ENCODE measurements at regions not wholly inside any gene's neighbourhood (a gene's known extent, or its start where the extent isn't known, plus 50 kb on each side); places are given as distances from the start of the nearest gene placed in this dataset.

DNA sequence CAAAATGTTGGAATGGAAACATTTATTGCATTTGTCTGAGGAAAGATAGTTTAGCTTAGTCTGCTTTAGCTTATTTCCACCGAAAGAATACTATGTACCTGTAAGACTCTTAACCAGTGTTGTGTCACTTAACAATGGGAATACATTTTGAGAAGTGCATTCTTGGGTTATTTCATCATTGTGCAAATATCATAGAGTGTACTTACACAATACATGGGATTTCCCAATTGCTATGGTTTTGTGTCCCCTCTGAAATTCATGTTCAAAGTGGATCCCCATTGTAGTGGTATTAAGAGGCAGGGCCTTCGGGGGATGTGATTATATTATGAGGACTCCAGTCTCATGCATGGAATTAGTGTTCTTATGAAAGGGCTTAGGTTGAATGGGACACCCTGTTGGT, 249.4 kb upstream of the UBE2E3 start:
- CTCF ChIA-PET: interaction anchor here (0.6 to 0.9 kb wide), 3 partner anchors 14 to 889 kb away, joined by 3 to 6 read pairs (median 3); no protein-coding TSS in a partner anchor
- intact Hi-C loops (cut with micrococcal nuclease): no loop called here
- POLR2A ChIA-PET: interaction anchor here (0.6 to 1.3 kb wide), 2 partner anchors 12 to 130 kb away, joined by 3 to 4 read pairs; no protein-coding TSS in a partner anchor
- H3K27me3 Mint-ChIP-seq (ENCODE audit: insufficient read depth, unreplicated experiment): no peaks in the 10 kb centered on the region
- no peak for TF ChIP-seq CTCF (IDR thresholded peaks at IDR 0.05; ENCODE audit: unreplicated experiment)
- peak; percentile 88 for DNase-seq (ENCODE audit: unreplicated experiment)
- H3K4me3 Mint-ChIP-seq (ENCODE audit: unreplicated experiment): peak overlapping the region; percentile 0
- peaks cover 12% of the 10 kb centered on the region for H3K9me3 Mint-ChIP-seq (ENCODE audit: unreplicated experiment)
- H3K4me1 Mint-ChIP-seq (ENCODE audit: insufficient read depth, unreplicated experiment): peaks cover 43% of the 10 kb centered on the region
- H3K27ac Mint-ChIP-seq (ENCODE audit: low read depth, unreplicated experiment): peak overlapping the region; percentile 11
- H3K36me3 Mint-ChIP-seq (ENCODE audit: insufficient read depth, unreplicated experiment): no peaks in the 10 kb centered on the region
- no TSS peak for BruUV-seq (replicated peaks)

- no peak for TF ChIP-seq CTCF (IDR thresholded peaks at IDR 0.05; ENCODE audit: unreplicated experiment)
- peaks cover 12% of the 10 kb centered on the region for H3K9me3 Mint-ChIP-seq (ENCODE audit: unreplicated experiment)
- no peaks in the 10 kb centered on the region for H3K27me3 Mint-ChIP-seq (ENCODE audit: insufficient read depth, unreplicated experiment)
- no peaks in the 10 kb centered on the region for H3K36me3 Mint-ChIP-seq (ENCODE audit: insufficient read depth, unreplicated experiment)
- peak; percentile 87 for DNase-seq (ENCODE audit: unreplicated experiment)
- peaks cover 37% of the 10 kb centered on the region for H3K4me1 Mint-ChIP-seq (ENCODE audit: insufficient read depth, unreplicated experiment)
- no peak overlapping the region for H3K4me3 Mint-ChIP-seq (ENCODE audit: unreplicated experiment)
- BruUV-seq (replicated peaks): no TSS peak
- H3K27ac Mint-ChIP-seq (ENCODE audit: low read depth, unreplicated experiment): no peak overlapping the region
- CTCF ChIA-PET: interaction anchor here (0.6 to 0.7 kb wide), 5 partner anchors 22 to 537 kb away, joined by 3 read pairs; no protein-coding TSS in a partner anchor
- POLR2A ChIA-PET: interaction anchor here (0.7 to 1.9 kb wide), 6 partner anchors 10 to 252 kb away, joined by 3 to 11 read pairs (median 6); partner anchors contain the start of gene UBE2E3
- intact Hi-C loops (cut with micrococcal nuclease): no loop called here
These were observed 251.4 kb upstream of the UBE2E3 start for GRCh38 chr2:180728928-180729559.

DNA sequence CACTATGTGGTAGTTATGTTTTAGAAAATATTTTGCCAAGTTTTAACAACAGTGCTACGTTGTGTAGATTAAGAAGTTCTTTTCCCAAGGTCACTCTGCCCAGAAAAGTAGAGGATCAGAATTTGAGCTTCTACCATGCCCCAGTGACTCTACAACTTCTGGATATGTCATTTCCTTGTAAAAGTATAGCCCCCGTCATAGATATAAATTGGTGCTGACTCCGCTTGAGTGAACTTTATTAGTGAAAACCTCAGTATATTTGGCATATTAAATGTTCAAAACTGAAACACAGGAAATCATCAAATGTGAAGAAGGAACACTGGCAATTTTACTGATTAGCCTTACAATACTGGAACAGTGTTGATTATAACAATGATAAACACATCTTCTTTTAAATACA, 256.7 kb upstream of the UBE2E3 start:
- TF ChIP-seq CTCF (IDR thresholded peaks at IDR 0.05; ENCODE audit: unreplicated experiment): no peak
- Mint-ChIP-seq H3K27ac (ENCODE audit: low read depth, unreplicated experiment) (no peak overlapping the region), H3K9me3 (ENCODE audit: unreplicated experiment) (no peaks in the 10 kb centered on the region), H3K4me3 (ENCODE audit: unreplicated experiment) (no peak overlapping the region), H3K36me3 (ENCODE audit: insufficient read depth, unreplicated experiment) (no peaks in the 10 kb centered on the region), H3K4me1 (ENCODE audit: insufficient read depth, unreplicated experiment) (peaks cover 13% of the 10 kb centered on the region), H3K27me3 (ENCODE audit: insufficient read depth, unreplicated experiment) (no peaks in the 10 kb centered on the region)
- intact Hi-C loops (cut with micrococcal nuclease): no loop called here
- no peak for DNase-seq (ENCODE audit: unreplicated experiment)
- ChIA-PET CTCF (interaction anchor here (0.6 to 2.5 kb wide), 4 partner anchors 10 to 469 kb away, joined by 3 to 7 read pairs (median 4); partner anchors contain the start of gene UBE2E3), POLR2A (interaction anchor here (1.3 to 4.3 kb wide), 2 partner anchors 16 to 25 kb away, joined by 3 to 15 read pairs; no protein-coding TSS in a partner anchor)
- no TSS peak for BruUV-seq (replicated peaks)

DNA sequence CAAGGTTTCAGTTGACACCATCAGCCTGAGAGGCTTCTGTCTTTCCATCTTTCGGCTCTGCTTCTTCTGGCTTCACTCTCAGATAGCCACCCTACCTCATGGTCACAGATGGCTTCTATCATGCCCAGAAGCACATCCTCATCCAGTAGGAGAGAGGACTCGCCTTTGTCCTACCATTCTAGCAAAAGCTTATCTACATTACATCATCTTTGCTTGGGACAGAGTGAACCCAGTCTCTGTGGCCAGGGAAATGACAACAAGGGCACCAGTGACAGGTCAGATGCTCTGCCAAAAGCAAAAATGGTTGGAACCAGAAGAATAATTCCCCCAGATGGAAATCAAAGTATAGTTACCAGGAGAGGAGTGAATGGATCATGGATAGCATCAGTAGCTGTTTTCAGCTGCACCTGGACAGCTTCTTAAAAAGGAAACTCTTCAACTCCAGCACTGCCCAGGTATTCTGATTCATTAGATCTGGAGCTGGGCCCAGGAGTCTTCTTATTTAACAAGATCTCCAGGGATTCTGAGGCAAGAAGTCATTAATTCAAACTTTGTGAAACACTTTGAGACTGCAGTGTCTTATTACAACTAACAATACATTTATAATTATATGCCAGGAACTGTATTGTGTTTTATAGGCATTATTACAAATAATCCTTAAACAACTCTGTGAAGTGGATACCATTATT, 257.7 kb upstream of the UBE2E3 start:
- peak; percentile 76 for DNase-seq (ENCODE audit: unreplicated experiment)
- no peak for TF ChIP-seq CTCF (IDR thresholded peaks at IDR 0.05; ENCODE audit: unreplicated experiment)
- Mint-ChIP-seq H3K4me1 (ENCODE audit: insufficient read depth, unreplicated experiment) (peaks cover 5% of the 10 kb centered on the region), H3K36me3 (ENCODE audit: insufficient read depth, unreplicated experiment) (no peaks in the 10 kb centered on the region), H3K27ac (ENCODE audit: low read depth, unreplicated experiment) (peak overlapping the region; percentile 28), H3K27me3 (ENCODE audit: insufficient read depth, unreplicated experiment) (no peaks in the 10 kb centered on the region), H3K4me3 (ENCODE audit: unreplicated experiment) (no peak overlapping the region), H3K9me3 (ENCODE audit: unreplicated experiment) (no peaks in the 10 kb centered on the region)
- POLR2A ChIA-PET: interaction anchor here (0.6 to 4.3 kb wide), 6 partner anchors 15 to 258 kb away, joined by 3 to 15 read pairs (median 4); partner anchors contain the start of gene UBE2E3
- CTCF ChIA-PET: interaction anchor here (0.6 to 2.5 kb wide), 7 partner anchors 9 to 468 kb away, joined by 3 to 7 read pairs (median 4); partner anchors contain the start of gene UBE2E3
- intact Hi-C loops (cut with micrococcal nuclease): no loop called here
- BruUV-seq (replicated peaks): no TSS peak
